MM.1S (cell line): ENCODE measurements at regions not wholly inside any gene's neighbourhood (a gene's known extent, or its start where the extent isn't known, plus 50 kb on each side); places are given as distances from the start of the nearest gene placed in this dataset.

Experiments
- EZH2phosphoT487 ChIP-seq: fragments of 300-600 bp; sonication (generic); IDR thresholded peaks from 2 replicates; pipeline ENCODE4 v1.6.1; 2018; ENCODE audit warnings: antibody characterized with exemption, low read length
- TF ChIP-seq, protein P1 (sequence below): fragments of 300-600 bp; sonication (generic); IDR thresholded peaks from 2 replicates; pipeline ENCODE4 v1.5.1; 2016; ENCODE audit warnings: antibody characterized with exemption, low read length, mixed read lengths

DNA sequence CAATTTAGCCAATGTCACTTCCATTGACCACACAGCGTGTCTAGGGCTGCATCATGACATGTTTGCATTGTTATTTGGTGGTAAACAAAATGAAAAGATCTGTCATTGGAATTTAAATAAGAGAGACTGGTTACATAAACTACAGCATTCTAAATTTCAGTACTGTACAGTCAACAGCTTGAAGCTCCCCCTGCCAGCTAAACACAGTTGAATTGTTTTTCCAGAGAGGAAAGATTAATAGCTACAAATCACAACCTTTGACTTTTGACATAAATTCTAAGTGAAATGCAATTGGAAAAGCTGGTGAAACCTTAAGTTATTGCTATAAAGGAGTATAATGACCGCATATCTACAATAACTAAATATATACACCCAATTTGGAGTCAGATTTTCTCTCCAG is 1600.0 kb upstream of the ACVR2A start:
- TF ChIP-seq, protein P1, sequence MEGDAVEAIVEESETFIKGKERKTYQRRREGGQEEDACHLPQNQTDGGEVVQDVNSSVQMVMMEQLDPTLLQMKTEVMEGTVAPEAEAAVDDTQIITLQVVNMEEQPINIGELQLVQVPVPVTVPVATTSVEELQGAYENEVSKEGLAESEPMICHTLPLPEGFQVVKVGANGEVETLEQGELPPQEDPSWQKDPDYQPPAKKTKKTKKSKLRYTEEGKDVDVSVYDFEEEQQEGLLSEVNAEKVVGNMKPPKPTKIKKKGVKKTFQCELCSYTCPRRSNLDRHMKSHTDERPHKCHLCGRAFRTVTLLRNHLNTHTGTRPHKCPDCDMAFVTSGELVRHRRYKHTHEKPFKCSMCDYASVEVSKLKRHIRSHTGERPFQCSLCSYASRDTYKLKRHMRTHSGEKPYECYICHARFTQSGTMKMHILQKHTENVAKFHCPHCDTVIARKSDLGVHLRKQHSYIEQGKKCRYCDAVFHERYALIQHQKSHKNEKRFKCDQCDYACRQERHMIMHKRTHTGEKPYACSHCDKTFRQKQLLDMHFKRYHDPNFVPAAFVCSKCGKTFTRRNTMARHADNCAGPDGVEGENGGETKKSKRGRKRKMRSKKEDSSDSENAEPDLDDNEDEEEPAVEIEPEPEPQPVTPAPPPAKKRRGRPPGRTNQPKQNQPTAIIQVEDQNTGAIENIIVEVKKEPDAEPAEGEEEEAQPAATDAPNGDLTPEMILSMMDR: no peak
- no peak for TF ChIP-seq EZH2phosphoT487
